Psoas muscle (tissue), 7 donors: ENCODE measurements at regions not wholly inside any gene's neighbourhood (a gene's known extent, or its start where the extent isn't known, plus 50 kb on each side); places are given as distances from the start of the nearest gene placed in this dataset.

Experiments used
- ATAC-seq, 4 donors: fragments of 200-7000 bp; cut with Tn5 transposase; one replicate each; pipeline ENCODE4 v1.9.1; 2020; ENCODE audit warnings: moderate library complexity in 3 of 4, mild to moderate bottlenecking in 2 of 4
- DNase-seq, 2 donors: peaks; one replicate each; pipeline ENCODE4 v3.0.0-alpha.2; 2020
- H3K27ac ChIP-seq: fragments of 200-600 bp; one replicate; pipeline ENCODE4 v1.8.0; 2022
- H3K27me3 ChIP-seq, 3 donors: fragments of 200-600 bp in 1 of 3; one replicate each; pipeline versions ENCODE4 v1.6.1 to v1.8.0; 2013 to 2022; ENCODE audit warnings: low read length in 2 of 3, mild to moderate bottlenecking in 2 of 3, moderate library complexity in 1 of 3; ENCODE audit not compliant: insufficient read depth in 3 of 3
- H3K36me3 ChIP-seq, 2 donors: fragments of 200-600 bp in 1 of 2; one replicate each; pipeline versions ENCODE4 v1.6.1 to v1.8.0; 2013 to 2022; ENCODE audit warnings: low read depth in 1 of 2, mild to moderate bottlenecking in 1 of 2, moderate library complexity in 1 of 2; ENCODE audit not compliant: insufficient read depth in 1 of 2
- H3K4me1 ChIP-seq: fragments of 200-600 bp; one replicate; pipeline ENCODE4 v1.8.0; 2022
- H3K4me3 ChIP-seq: fragments of 200-600 bp; one replicate; pipeline ENCODE4 v1.8.0; 2022; ENCODE audit warnings: mild to moderate bottlenecking
- H3K9me3 ChIP-seq: fragments of 200-600 bp; one replicate; pipeline ENCODE4 v1.8.0; 2022
- CTCF ChIP-seq: fragments of 200-600 bp; IDR thresholded peaks from one replicate; pipeline ENCODE4 v1.8.0; 2022; ENCODE audit warnings: antibody characterized with exemption
- WGBS, 3 donors: extraction: QIAGEN DNeasy Blood & Tissue Kit; methylation state at CpG; one replicate each; pipeline versions ENCODE4 v1.1.6 to v1.1.7; 2013; 5-methylcytosine and 5-hydroxymethylcytosine counted together
- intact Hi-C, 2 donors: fragments of 100-400 bp; cut with DNase I; formaldehyde crosslinking; loops; one replicate each; pipeline versions ENCODE4 v1.11.0 to v1.14.2; 2022
- donor health status: healthy with polysubstance abuse.
- donor health status: DM: no; HTN: no; CAD: no; lungs with moderate emphysema.
- donor health status: Bipolar disorder and iron deficiency.
- donor health status: healthy.
- donor health status: DM: yes; HTN: yes; CAD: no.
- donor health status: DM: no; HTN: no; CAD: no.
- donor health status: DM: yes; HTN: yes; CAD: no.

- no peaks in the 10 kb centered on the region for H3K27me3 ChIP-seq
- no peak overlapping the region for H3K27ac ChIP-seq
- H3K36me3 ChIP-seq, result no peaks in the 10 kb centered on the region
- peaks cover 5% of the 10 kb centered on the region for H3K4me1 ChIP-seq
- ATAC-seq (no peak), DNase-seq (no peak)
- H3K9me3 ChIP-seq, result no peaks in the 10 kb centered on the region
- intact Hi-C loops, result no loop called here
- no peak overlapping the region for H3K4me3 ChIP-seq
- no peak for TF ChIP-seq CTCF
Observed at GRCh38 chrX:109931677-109932076, 71.2 kb upstream of the TMEM164 start.

- no peak for ATAC-seq
Observed at GRCh38 chrX:109934434-109934833, 68.5 kb upstream of the TMEM164 start.

GRCh38 chrX:109934935-109935334 is 68.0 kb upstream of the TMEM164 start:
- no peak overlapping the region for H3K27ac ChIP-seq
- H3K4me3 ChIP-seq, result no peak overlapping the region
- H3K4me1 ChIP-seq, result no peaks in the 10 kb centered on the region
- intact Hi-C loops, result no loop called here
- 49 to 72% (median 72%) methylated on average over 5 of the region's 5 CpGs for WGBS, 3 donors
- no peak for DNase-seq
- TF ChIP-seq CTCF, result no peak
- ATAC-seq, result no peak
- no peaks in the 10 kb centered on the region for H3K27me3 ChIP-seq
- H3K9me3 ChIP-seq, result no peaks in the 10 kb centered on the region
- H3K36me3 ChIP-seq, result no peaks in the 10 kb centered on the region

More at GRCh38 chrX:109934434-109934833, 68.5 kb upstream of the TMEM164 start:
- TF ChIP-seq CTCF, result no peak
- H3K36me3 ChIP-seq, result no peaks in the 10 kb centered on the region
- no peak overlapping the region for H3K27ac ChIP-seq
- no peaks in the 10 kb centered on the region for H3K4me1 ChIP-seq
- H3K4me3 ChIP-seq, result no peak overlapping the region
- WGBS, 3 donors, result 46 to 73% (median 70%) methylated on average over 1 of the region's 1 CpG
- DNase-seq, result no peak
- H3K9me3 ChIP-seq, result no peaks in the 10 kb centered on the region
- no peaks in the 10 kb centered on the region for H3K27me3 ChIP-seq
- intact Hi-C loops, result no loop called here

GRCh38 chrX:109936114-109936513 is 66.8 kb upstream of the TMEM164 start:
- intact Hi-C loops, result no loop called here
- no peak for TF ChIP-seq CTCF
- ATAC-seq (peak in 2 of 4 donors; percentile 59), DNase-seq (no peak)
- Histone ChIP-seq H3K27ac (no peak overlapping the region), H3K9me3 (no peaks in the 10 kb centered on the region), H3K27me3 (no peaks in the 10 kb centered on the region), H3K36me3 (no peaks in the 10 kb centered on the region), H3K4me1 (no peaks in the 10 kb centered on the region), H3K4me3 (no peak overlapping the region)
- 71 to 94% (median 85%) methylated on average over 3 of the region's 3 CpGs for WGBS, 3 donors

- no peaks in the 10 kb centered on the region for H3K9me3 ChIP-seq
- no peak for TF ChIP-seq CTCF
- intact Hi-C loops, result no loop called here
- whole genome bisulfite sequencing, 3 donors, result 66 to 90% (median 69%) methylated on average over 4 of the region's 4 CpGs
- no peaks in the 10 kb centered on the region for H3K36me3 ChIP-seq
- H3K4me1 ChIP-seq, result no peaks in the 10 kb centered on the region
- no peak for DNase-seq
- no peaks in the 10 kb centered on the region for H3K27me3 ChIP-seq
- H3K4me3 ChIP-seq, result no peak overlapping the region
- ATAC-seq, result no peak
- H3K27ac ChIP-seq, result no peak overlapping the region
Observed at GRCh38 chrX:109936598-109936997, 66.3 kb upstream of the TMEM164 start.
